ENCODE measurements at regions not wholly inside any gene's neighbourhood (a gene's known extent, or its start where the extent isn't known, plus 50 kb on each side); places are given as distances from the start of the nearest gene placed in this dataset.
"Not testable (repeated sequence)": the region's sequence is repeated elsewhere in the genome, so short reads cannot be mapped to it uniquely, and the experiment has no call there.

- no peak for DNase-seq
Observed at GRCh38 chr5:125912028-125912427, 511.2 kb upstream of the GRAMD2B start.

DNA sequence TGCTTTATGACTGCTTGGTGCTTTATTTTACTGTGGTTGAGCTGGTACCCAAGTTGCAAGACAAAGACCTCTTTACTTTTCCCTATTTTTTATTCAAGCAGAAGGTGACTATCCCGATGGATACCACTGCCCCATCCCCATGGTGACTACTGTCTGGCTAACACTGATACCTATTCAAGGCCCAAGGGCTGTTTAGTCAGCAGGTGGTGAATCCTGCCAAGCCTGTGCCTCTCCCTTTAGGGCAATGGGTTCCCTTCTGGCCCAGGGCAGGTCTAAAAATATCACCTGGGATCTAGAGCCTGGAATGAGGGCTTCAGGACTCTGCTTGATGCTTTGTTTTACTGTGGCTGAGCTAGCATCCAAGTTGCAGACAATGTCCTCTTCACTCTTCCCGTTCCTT lies 510.0 kb upstream of the GRAMD2B start:
- no peak for DNase-seq

DNA sequence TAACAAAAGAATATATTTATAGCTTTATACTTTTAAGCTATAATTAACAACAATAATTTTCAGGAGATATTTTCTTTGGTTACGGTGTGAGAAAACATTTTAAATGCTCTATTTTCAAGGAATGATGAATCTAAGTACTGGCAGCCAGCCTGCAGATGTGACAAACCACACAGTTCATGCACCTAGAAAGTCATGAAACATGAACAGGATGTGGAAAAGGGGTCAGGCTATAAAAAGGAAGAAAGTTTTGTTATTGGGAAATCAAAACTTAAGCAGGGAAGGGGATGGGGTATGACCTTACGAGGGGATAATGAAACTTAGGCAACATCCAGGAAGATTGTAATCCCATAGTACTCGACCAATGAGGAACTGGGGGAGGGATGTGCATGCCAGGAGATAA lies 508.7 kb upstream of the GRAMD2B start:
- DNase-seq, result no peak

DNA sequence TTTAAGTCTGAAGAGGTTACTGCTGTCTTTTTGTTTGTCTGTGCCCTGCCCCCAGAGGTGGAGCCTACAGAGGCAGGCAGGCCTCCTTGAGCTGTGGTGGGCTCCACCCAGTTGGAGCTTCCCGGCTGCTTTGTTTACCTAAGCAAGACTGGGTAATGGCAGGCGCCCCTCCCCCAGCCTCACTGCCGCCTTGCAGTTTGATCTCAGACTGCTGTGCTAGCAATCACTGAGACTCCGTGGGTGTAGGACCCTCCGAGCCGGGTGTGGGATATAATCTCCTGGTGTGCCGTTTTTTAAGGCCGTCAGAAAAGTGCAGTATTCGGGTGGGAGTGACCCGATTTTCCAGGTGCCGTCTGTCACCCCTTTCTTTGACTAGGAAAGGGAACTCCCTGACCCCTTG lies 499.3 kb upstream of the GRAMD2B start:
- DNase-seq, result not testable (repeated sequence)

- no peak for DNase-seq
Observed at GRCh38 chr5:125926172-125926571, 497.0 kb upstream of the GRAMD2B start.

DNA sequence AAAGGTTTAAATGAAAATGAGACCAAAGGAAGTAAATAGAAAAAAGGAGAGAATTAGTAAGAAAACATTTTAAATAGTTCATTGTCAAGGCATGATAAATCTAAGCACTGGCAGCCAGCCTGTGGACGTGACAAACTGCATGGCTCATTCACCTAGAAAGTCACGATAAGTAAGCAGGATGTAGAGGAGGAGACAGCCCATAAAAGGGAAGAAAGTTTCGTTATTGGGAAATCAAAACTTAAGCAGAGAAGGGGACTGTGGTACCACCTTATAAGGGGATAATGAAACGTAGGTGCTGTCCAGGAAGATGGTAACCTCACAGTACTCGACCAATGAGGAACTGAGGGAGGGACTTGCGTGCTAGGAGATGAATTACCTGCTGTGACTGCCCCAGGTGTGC lies 494.5 kb upstream of the GRAMD2B start:
- DNase-seq, result no peak

DNA sequence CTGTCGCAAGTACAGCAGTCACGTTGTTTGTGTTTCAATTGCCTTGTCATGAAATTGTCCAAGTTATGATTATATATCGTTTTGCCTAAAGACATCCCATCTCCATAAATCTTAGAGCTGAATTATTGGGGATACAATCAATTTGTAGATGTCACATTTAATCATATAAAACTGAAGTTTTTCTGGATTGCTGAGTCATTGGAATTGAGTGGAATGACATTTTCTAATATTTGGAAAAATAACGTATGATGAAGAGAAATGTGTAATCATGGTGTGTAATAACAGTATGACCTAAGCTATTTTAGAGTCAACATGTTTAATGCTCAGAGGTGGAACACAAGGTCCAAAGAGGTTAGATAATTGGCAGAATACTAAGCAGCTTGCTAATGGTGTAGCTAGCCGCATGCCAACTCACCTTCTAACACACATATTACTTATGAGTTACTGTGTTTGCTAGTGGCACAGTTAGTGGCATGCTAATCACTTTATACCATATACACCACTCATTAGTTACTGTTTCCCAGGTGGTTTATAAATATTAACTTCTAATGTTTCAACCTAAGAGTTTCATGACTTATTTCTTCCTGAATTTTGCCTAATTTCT lies 473.1 kb upstream of the GRAMD2B start:
- no peak for DNase-seq

GRCh38 chr5:125961150-125961549 lies 462.1 kb upstream of the GRAMD2B start:
- no peak for DNase-seq

DNA sequence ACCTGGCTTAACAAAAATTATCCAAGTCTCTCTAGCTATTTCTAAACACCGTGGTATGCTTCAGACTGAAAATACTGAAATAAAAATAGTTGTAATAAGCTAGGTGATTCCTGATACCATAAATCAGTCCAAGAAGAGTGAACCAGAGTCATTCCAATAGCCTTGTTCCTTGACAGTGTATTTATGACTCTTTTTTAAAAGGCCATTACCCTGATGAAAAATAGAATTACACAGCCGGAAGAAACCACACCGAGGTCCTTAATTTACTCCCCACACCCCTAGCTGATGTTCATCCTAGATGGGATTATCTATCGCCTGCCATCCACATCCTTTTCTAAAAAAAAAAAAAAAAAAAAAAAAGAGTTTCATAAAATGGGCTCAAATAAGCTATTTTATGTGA lies 457.6 kb upstream of the GRAMD2B start:
- no peak for DNase-seq

GRCh38 chr5:125967576-125967975 lies 455.6 kb upstream of the GRAMD2B start:
- DNase-seq, result no peak

- no peak for DNase-seq
Observed at GRCh38 chr5:125969011-125969813, 454.0 kb upstream of the GRAMD2B start.

DNA sequence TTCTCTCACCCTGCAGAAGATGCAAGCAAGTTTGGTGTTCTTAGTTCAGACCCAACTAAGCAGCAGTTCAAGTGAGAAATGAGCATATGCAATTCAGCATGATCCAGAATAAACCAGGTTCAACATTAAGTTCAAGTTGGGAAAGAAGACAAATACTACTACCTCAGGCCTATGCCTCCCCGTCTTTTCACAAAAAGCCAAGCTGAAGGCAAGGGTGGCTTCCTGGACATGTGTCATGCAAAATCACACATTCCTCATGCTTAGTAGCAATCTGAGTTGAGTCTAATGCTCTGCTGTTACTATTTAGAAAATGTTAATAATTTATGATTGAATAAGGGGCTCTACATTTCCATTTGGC lies 453.4 kb upstream of the GRAMD2B start:
- no peak for DNase-seq

GRCh38 chr5:125970631-125971307 lies 452.4 kb upstream of the GRAMD2B start:
- no peak for DNase-seq

GRCh38 chr5:125972706-125973105 lies 450.5 kb upstream of the GRAMD2B start:
- DNase-seq, result no peak

DNA sequence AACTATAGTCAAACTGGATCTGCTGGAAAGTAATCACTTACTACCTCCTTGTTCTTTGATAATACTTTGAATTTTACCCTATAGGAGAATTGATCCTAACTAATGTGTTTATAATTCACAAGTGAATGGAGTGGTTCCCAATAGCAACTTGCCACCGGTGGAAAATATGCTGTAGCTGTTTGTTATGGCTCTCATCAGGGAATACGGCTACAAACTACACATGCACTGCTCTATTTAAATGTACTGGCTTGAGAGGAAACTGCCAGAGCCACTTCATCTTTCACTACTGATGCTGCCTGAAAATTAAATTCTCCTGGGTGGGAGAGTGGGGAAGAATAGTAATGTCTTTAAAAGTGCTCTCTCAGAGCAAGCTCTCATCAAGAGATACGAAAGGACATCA lies 448.5 kb upstream of the GRAMD2B start:
- no peak for DNase-seq

DNA sequence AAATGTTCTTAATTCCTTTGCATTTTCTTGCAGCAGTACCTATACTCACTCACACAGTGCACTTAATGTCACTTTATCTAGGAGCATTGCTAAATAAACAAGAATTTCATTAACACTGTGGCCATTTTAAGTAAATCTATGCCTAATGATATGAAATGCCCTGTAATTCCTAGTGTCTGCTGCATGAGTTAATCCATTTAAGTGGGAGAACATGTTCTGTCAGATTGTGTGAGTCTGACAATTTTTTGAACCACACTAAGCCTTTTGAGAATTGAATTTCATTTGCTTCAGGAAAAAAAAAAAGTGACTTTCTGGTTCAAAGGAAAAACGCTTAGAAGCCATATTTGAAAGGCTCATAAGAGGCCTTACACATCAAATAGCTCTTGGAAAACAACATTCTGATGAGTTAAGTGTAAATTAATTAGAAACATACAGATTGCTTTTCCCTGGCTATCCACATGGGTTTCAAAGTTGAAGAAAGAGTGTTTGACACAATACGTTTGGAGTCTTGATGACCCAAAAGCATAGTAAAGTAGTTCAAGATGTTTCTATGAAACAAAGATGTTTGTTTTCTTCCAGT lies 446.7 kb upstream of the GRAMD2B start:
- no peak for DNase-seq

- DNase-seq, result no peak
Observed at GRCh38 chr5:125978015-125978414, 445.2 kb upstream of the GRAMD2B start.

DNA sequence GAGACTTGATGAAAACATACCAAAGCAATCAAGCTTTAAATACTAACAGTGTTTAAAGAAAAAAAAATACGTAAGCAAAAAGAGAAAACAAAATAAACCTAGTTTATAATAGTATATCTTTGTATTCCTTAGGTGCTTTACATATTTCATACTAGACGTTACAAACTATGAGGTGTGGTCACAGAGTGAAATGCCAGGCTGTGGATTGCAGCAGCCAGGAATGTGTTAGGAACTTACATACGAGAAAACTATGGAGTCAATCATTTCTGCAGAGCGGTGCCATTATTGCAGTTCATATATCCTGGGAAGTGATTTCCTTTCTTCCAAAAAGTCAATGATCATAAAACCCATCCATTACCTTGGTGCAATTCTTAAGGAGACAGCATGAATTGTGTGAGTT lies 443.6 kb upstream of the GRAMD2B start:
- DNase-seq, result no peak

DNA sequence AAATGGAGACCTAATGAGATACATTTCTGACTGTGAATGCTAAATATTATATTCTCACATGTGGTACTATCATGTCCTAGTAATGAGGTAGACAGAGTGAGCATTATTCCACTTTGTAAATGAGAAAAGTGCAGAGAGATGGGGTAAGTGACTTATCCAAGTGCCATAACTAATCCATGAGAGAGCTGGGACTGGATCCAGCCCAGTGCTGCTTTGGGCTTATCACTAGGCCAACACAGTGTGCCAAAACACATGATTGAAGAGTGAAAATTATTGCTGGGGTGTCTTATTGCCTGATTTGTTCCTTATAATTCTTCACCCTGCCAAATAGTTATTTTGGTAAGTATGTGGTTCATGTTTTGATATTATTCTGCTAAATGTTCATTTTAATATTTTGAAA lies 442.2 kb upstream of the GRAMD2B start:
- DNase-seq, result no peak

DNA sequence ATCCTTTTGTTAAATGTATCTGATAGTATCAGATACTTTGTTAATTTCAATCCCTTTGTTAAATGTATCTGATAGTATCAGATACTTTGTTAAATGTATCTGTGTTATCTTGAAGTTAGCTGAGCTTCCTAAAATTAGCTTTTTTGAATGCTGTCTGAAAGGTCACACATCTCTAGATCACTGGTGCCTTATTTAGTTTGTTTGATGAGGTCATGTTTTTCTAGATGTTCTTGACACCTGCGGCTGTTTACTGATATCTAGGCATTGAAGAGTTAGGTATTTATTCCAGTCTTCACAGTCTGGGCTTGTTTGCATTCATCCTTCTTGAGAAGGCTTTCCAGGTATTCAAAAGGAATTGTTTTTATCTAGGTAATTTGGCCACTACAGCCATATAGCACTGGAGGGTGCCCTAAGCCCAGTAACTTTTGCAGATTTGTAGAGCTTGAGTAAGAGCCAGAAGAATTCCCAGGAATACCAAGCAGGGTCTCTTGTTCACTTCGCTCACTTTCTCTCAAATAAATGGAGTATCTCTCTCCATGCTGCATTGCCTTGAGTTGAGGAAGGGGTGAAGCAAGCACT lies 435.4 kb upstream of the GRAMD2B start:
- DNase-seq, result no peak

DNA sequence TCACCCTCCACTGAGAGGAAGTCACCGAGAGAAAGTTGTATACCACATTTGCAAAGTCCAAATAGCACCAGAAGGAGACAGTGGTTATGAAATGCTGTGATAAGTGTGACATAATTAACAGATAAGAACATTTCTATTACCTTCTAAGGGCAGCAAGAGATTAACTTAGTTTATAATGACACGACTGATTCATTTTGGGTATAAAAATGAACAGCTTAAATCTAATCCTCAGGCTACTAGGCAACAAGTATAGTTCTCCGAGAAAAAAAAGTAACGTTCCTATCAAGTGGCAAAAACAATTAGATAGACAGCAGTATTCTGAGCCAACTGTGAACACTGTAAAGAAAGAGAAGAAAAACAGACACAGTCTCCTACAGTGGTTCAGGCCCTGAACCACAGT lies 431.2 kb upstream of the GRAMD2B start:
- no peak for DNase-seq

DNA sequence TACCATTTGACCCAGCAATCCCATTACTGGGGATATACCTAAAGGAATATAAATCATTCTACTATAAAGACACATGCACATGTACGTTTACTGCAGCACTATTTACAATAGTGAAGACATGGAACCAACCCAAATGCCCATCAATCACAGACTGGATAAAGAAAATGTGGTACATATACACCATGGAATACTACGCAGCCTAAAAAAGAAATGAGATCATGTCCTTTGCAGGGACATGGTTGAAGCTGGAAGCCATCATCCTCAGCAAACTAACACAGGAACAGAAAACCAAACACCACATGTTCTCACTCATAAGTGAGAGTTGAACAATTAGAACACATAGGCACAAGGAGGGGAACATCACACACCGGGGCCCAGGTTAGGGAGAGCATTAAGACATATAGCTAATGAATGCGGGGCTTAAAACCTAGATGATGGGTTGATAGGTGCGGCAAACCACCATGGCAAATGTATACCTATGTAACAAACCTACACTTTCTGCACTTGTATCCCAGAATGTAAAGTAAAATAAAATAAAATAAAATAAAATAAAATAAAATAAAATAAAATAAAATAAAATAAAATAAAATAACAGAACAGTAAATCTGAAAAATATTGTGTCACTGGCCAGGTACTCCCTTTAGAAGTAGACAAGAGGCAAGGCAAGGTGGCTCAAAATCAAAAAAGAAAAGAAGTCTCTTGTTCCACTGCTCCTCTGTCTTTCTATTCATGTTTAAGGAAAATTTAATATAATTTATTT lies 423.8 kb upstream of the GRAMD2B start:
- not testable (repeated sequence) for DNase-seq

DNA sequence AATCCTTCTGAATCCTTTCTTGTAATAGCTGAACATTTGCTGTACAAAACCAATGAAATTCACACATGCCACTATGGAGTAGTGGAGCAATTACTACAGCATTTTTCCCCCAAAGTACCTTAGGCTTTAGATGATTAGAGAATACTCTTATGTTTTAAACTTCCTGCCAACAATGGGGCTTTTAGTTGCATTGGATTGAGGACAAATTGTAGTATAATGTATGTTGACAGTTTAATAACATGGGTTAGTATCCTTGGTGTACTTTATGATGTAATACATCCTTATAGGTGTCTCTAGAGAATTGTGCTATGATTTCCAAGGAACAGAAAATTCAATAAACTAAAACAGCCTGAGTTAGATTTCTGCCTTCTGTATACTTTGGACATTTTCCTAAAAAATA lies 422.7 kb upstream of the GRAMD2B start:
- no peak for DNase-seq
